ENCODE measurements at regions not wholly inside any gene's neighbourhood (a gene's known extent, or its start where the extent isn't known, plus 50 kb on each side); places are given as distances from the start of the nearest gene placed in this dataset.

DNA sequence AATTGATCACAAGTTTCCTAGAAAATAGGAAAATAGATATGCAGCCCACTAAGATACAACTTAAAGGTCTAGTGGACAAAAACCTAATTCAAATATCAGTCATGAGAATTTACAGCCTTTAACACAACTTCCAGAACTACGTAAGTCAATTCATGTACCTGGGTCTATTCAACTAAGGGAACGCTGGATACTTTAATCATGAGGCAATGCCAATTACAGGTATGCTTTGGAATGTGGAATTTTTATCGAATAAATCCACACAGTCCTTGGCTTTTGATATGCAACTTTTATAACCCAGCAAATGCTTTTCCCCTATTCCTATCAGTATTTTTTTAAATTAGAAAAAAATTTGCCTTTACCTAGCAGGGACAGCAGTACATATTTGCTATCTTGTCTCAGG lies 289.5 kb upstream of the FAT3 start:
- Histone ChIP-seq H3K18ac (ENCODE audit: low read depth, low read length) (no peak overlapping the region), H4K20me1 (ENCODE audit: insufficient read depth, low read length) (no peaks in the 10 kb centered on the region), H3K27ac (ENCODE audit: insufficient read depth, low read length) (no peak overlapping the region), H3K27me3 (ENCODE audit: control insufficient read depth, insufficient read depth, low read length) (no peaks in the 10 kb centered on the region), H3K9ac (ENCODE audit: low read depth, low read length) (no peak overlapping the region), H2AFZ (replicated peaks; ENCODE audit: low read length, poor library complexity) (no peak overlapping the region), H4K91ac (ENCODE audit: insufficient read depth, low read depth, low read length) (no peak overlapping the region), H4K5ac (ENCODE audit: low read depth, low read length) (no peak overlapping the region), H2BK20ac (ENCODE audit: low read depth, low read length) (no peak overlapping the region), H3K4me1 (ENCODE audit: control insufficient read depth, insufficient read depth, low read length) (no peaks in the 10 kb centered on the region), H3K4ac (ENCODE audit: low read depth, low read length) (no peak overlapping the region), H3K4me2 (ENCODE audit: low read depth, low read length) (no peak overlapping the region), H2BK5ac (ENCODE audit: low read depth, low read length, poor library complexity, severe bottlenecking) (no peak overlapping the region), H2BK120ac (ENCODE audit: low read depth, low read length) (no peak overlapping the region), H3K23ac (ENCODE audit: low read depth, low read length) (no peak overlapping the region), H4K8ac (ENCODE audit: low read depth in 2 of 2, low read length in 2 of 2) (no peak overlapping the region), H3K79me1 (ENCODE audit: low read depth in 1 of 2, low read length in 2 of 2) (no peaks in the 10 kb centered on the region), H3K4me3 (ENCODE audit: insufficient read depth, low read depth, low read length) (no peak overlapping the region), H3K56ac (ENCODE audit: extremely low read depth, insufficient read depth, low read length) (no peak overlapping the region), H2AK9ac (replicated peaks; ENCODE audit: low read depth, low read length, poor library complexity) (no peak overlapping the region), H3K9me1 (ENCODE audit: insufficient read depth, low read length) (no peaks in the 10 kb centered on the region), H3K9me3 (ENCODE audit: control insufficient read depth, insufficient read depth, low read length) (peaks cover 3% of the 10 kb centered on the region), H3K14ac (replicated peaks; ENCODE audit: low read depth, low read length) (no peak overlapping the region), H2AK5ac (ENCODE audit: low read depth, low read length) (no peak overlapping the region), H3K36me3 (ENCODE audit: control insufficient read depth, insufficient read depth, low read length) (no peaks in the 10 kb centered on the region), H2BK15ac (ENCODE audit: low read depth, low read length) (no peak overlapping the region)
- no peak for ATAC-seq (ENCODE audit: low read depth)
- DNase-seq: no peak
- WGBS, 2 experiments (ENCODE audit: extremely low coverage in 2 of 2, insufficient read length in 1 of 2): no CpG with 5 or more reads among the region's 3 CpGs
- ChIA-PET CTCF (no interaction called here), POLR2A (ENCODE audit: unreplicated experiment) (no interaction called here)
- dilution Hi-C loops (cut with HindIII; ENCODE audit: low sequenced_read_pairs, unreplicated experiment) (no loop called here), intact Hi-C loops (cut with micrococcal nuclease) (no loop called here), in situ Hi-C loops (cut with MboI; ENCODE audit: low sequenced_read_pairs) (no loop called here)
- no TSS peak for BruUV-seq (replicated peaks)
- TF ChIP-seq, protein P1, sequence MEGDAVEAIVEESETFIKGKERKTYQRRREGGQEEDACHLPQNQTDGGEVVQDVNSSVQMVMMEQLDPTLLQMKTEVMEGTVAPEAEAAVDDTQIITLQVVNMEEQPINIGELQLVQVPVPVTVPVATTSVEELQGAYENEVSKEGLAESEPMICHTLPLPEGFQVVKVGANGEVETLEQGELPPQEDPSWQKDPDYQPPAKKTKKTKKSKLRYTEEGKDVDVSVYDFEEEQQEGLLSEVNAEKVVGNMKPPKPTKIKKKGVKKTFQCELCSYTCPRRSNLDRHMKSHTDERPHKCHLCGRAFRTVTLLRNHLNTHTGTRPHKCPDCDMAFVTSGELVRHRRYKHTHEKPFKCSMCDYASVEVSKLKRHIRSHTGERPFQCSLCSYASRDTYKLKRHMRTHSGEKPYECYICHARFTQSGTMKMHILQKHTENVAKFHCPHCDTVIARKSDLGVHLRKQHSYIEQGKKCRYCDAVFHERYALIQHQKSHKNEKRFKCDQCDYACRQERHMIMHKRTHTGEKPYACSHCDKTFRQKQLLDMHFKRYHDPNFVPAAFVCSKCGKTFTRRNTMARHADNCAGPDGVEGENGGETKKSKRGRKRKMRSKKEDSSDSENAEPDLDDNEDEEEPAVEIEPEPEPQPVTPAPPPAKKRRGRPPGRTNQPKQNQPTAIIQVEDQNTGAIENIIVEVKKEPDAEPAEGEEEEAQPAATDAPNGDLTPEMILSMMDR (conservative IDR thresholded peaks at IDR 0.05; ENCODE audit: low read depth, low read length): no peak
- TF ChIP-seq, protein P2, sequence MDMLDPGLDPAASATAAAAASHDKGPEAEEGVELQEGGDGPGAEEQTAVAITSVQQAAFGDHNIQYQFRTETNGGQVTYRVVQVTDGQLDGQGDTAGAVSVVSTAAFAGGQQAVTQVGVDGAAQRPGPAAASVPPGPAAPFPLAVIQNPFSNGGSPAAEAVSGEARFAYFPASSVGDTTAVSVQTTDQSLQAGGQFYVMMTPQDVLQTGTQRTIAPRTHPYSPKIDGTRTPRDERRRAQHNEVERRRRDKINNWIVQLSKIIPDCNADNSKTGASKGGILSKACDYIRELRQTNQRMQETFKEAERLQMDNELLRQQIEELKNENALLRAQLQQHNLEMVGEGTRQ (IDR thresholded peaks at IDR 0.05; ENCODE audit: low read depth, low read length): no peak
- no peak for TF ChIP-seq RCOR1 (IDR thresholded peaks at IDR 0.05; ENCODE audit: insufficient replicate concordance, low read length)
- no peak for TF ChIP-seq MAFK (IDR thresholded peaks at IDR 0.05; ENCODE audit: low read depth, low read length)
- no peak for TF ChIP-seq POLR2A (IDR thresholded peaks at IDR 0.05; ENCODE audit: low read depth, low read length)
- TF ChIP-seq CHD1 (IDR thresholded peaks at IDR 0.05; ENCODE audit: low read depth, low read length): no peak
- TF ChIP-seq FOS (IDR thresholded peaks at IDR 0.05; ENCODE audit: low read depth, low read length): no peak

All from IMR-90 (cell line).